IMR-90 (cell line): ENCODE measurements at regions not wholly inside any gene's neighbourhood (a gene's known extent, or its start where the extent isn't known, plus 50 kb on each side); places are given as distances from the start of the nearest gene placed in this dataset.

ENCODE experiments used
- ATAC-seq: fragments of 200-7000 bp; cut with Tn5 transposase; 2 replicates; pipeline ENCODE4 v1.9.1; 2020; ENCODE audit warnings: low read depth, mild to moderate bottlenecking, moderate library complexity
- BruUV-seq: library from RNA; stranded (reverse); fragments of 400-500 nt; replicated peaks from 2 replicates; lab custom pipeline; 2021; lab: Mats Ljungman, UMichigan
- CTCF ChIA-PET: fragments of 300-600 bp; formaldehyde crosslinking; extraction: SDS; loops from one replicate; lab custom pipeline; 2021; ENCODE audit warnings: antibody characterized with exemption; lab: Yijun Ruan, JAX
- POLR2A ChIA-PET: fragments of 300-600 bp; sonication (Branson Sonifier 250); formaldehyde crosslinking; loops from one replicate; lab custom pipeline; 2022; ENCODE audit warnings: antibody characterized with exemption; ENCODE audit not compliant: unreplicated experiment; lab: Charles Lee
- DNase-seq: peaks from one replicate; pipeline ENCODE4 v3.0.0; 2013
- H2AFZ ChIP-seq: replicated peaks from 2 replicates; pipeline ENCODE3; 2013; ENCODE audit warnings: low read length, mild to moderate bottlenecking; ENCODE audit not compliant: poor library complexity
- H2AK5ac ChIP-seq: 2 replicates; pipeline ENCODE4 v1.6.1; 2013; ENCODE audit warnings: low read depth, low read length, inconsistent platforms
- H2AK9ac ChIP-seq: replicated peaks from 2 replicates; pipeline ENCODE3; 2013; ENCODE audit warnings: mild to moderate bottlenecking, low read depth, low read length, moderate library complexity; ENCODE audit not compliant: poor library complexity
- H2BK120ac ChIP-seq: 2 replicates; pipeline ENCODE4 v1.6.1; 2013; ENCODE audit warnings: low read depth, low read length, inconsistent platforms
- H2BK15ac ChIP-seq: 3 replicates; pipeline ENCODE4 v1.6.1; 2013; ENCODE audit warnings: low read depth, low read length, inconsistent platforms
- H2BK20ac ChIP-seq: 2 replicates; pipeline ENCODE4 v1.6.1; 2013; ENCODE audit warnings: low read depth, mild to moderate bottlenecking, inconsistent platforms, low read length, moderate library complexity
- H2BK5ac ChIP-seq: 2 replicates; pipeline ENCODE4 v1.6.1; 2013; ENCODE audit warnings: mild to moderate bottlenecking, low read depth, low read length, inconsistent platforms; ENCODE audit not compliant: poor library complexity, severe bottlenecking
- H3K14ac ChIP-seq: replicated peaks from 2 replicates; pipeline ENCODE4 v1.6.1; 2013; ENCODE audit warnings: low read depth, low read length, inconsistent platforms
- H3K18ac ChIP-seq: 2 replicates; pipeline ENCODE4 v1.6.1; 2013; ENCODE audit warnings: low read depth, low read length, control low read depth
- H3K23ac ChIP-seq: 2 replicates; pipeline ENCODE4 v1.6.1; 2013; ENCODE audit warnings: low read depth, low read length, inconsistent platforms
- H3K27ac ChIP-seq: 2 replicates; pipeline ENCODE4 v1.5.1; 2013; ENCODE audit warnings: mild to moderate bottlenecking, control low read depth, low read length; ENCODE audit not compliant: insufficient read depth
- H3K27me3 ChIP-seq: 2 replicates; pipeline ENCODE4 v1.6.1; 2013; ENCODE audit warnings: low read length; ENCODE audit not compliant: control insufficient read depth, insufficient read depth
- H3K36me3 ChIP-seq: 2 replicates; pipeline ENCODE4 v1.6.1; 2013; ENCODE audit warnings: low read length, mixed read lengths; ENCODE audit not compliant: control insufficient read depth, insufficient read depth
- H3K4ac ChIP-seq: 2 replicates; pipeline ENCODE4 v1.6.1; 2013; ENCODE audit warnings: low read depth, low read length, inconsistent platforms
- H3K4me1 ChIP-seq: 2 replicates; pipeline ENCODE4 v1.6.1; 2013; ENCODE audit warnings: low read length, mixed read lengths; ENCODE audit not compliant: control insufficient read depth, insufficient read depth
- H3K4me2 ChIP-seq: 2 replicates; pipeline ENCODE4 v1.6.1; 2013; ENCODE audit warnings: low read depth, mild to moderate bottlenecking, control low read depth, low read length, moderate library complexity
- H3K4me3 ChIP-seq: 2 replicates; pipeline ENCODE4 v1.5.1; 2013; ENCODE audit warnings: low read depth, mild to moderate bottlenecking, control low read depth, low read length, moderate library complexity; ENCODE audit not compliant: insufficient read depth
- H3K56ac ChIP-seq: 2 replicates; pipeline ENCODE4 v1.6.1; 2013; ENCODE audit warnings: low read length, inconsistent platforms; ENCODE audit not compliant: insufficient read depth; ENCODE audit errors: extremely low read depth
- H3K79me1 ChIP-seq, 2 experiments: 2 replicates each; pipeline ENCODE4 v1.6.1; 2013; ENCODE audit warnings: low read length in 2 of 2, inconsistent platforms in 1 of 2, low read depth in 1 of 2
- H3K9ac ChIP-seq: 2 replicates; pipeline ENCODE4 v1.6.1; 2013; ENCODE audit warnings: low read depth, low read length, control low read depth
- H3K9me1 ChIP-seq: 2 replicates; pipeline ENCODE4 v1.6.1; 2013; ENCODE audit warnings: low read length, inconsistent platforms; ENCODE audit not compliant: insufficient read depth
- H3K9me3 ChIP-seq: 2 replicates; pipeline ENCODE4 v1.6.1; 2013; ENCODE audit warnings: low read length; ENCODE audit not compliant: control insufficient read depth, insufficient read depth
- H4K20me1 ChIP-seq: 2 replicates; pipeline ENCODE4 v1.6.1; 2013; ENCODE audit warnings: low read length, inconsistent platforms; ENCODE audit not compliant: insufficient read depth
- H4K5ac ChIP-seq: 2 replicates; pipeline ENCODE4 v1.6.1; 2013; ENCODE audit warnings: mild to moderate bottlenecking, low read depth, low read length, control low read depth
- H4K8ac ChIP-seq, 2 experiments: 2 replicates each; pipeline ENCODE4 v1.6.1; 2013; ENCODE audit warnings: low read depth in 2 of 2, low read length in 2 of 2, control low read depth in 1 of 2, inconsistent platforms in 1 of 2
- H4K91ac ChIP-seq: 2 replicates; pipeline ENCODE4 v1.6.1; 2013; ENCODE audit warnings: low read depth, low read length, inconsistent platforms; ENCODE audit not compliant: insufficient read depth
- CEBPB ChIP-seq: IDR thresholded peaks from 2 replicates; pipeline ENCODE4 v1.6.1; 2012; ENCODE audit warnings: low read depth, low read length, improper control_type of control experiment
- CTCF ChIP-seq: conservative IDR thresholded peaks from 2 replicates; pipeline ENCODE4 v1.5.1; 2012; ENCODE audit warnings: mild to moderate bottlenecking, low read depth, low read length, improper control_type of control experiment
- FOS ChIP-seq: fragments of 150-350 bp; IDR thresholded peaks from 2 replicates; pipeline ENCODE4 v1.6.1; 2016; ENCODE audit warnings: low read depth, low read length
- MAFK ChIP-seq: IDR thresholded peaks from 2 replicates; pipeline ENCODE4 v1.6.1; 2012; ENCODE audit warnings: low read depth, low read length, improper control_type of control experiment
- NFE2L2 ChIP-seq: fragments of 150-350 bp; IDR thresholded peaks from 2 replicates; pipeline ENCODE4 v1.6.1; 2016; ENCODE audit warnings: low read depth, mild to moderate bottlenecking, low read length
- POLR2A ChIP-seq: IDR thresholded peaks from 2 replicates; pipeline ENCODE4 v1.6.1; 2012; ENCODE audit warnings: mild to moderate bottlenecking, low read depth, low read length
- SMC3 ChIP-seq: fragments of 150-350 bp; IDR thresholded peaks from 2 replicates; pipeline ENCODE4 v1.6.1; 2016; ENCODE audit warnings: low read depth, mild to moderate bottlenecking, antibody characterized with exemption, low read length, moderate library complexity
- USF2 ChIP-seq: fragments of 150-350 bp; IDR thresholded peaks from 2 replicates; pipeline ENCODE4 v1.6.1; 2017; ENCODE audit warnings: mild to moderate bottlenecking, antibody characterized with exemption, low read length, low read depth
- WGBS, 2 experiments: methylation state at CpG; one replicate each; pipeline versions ENCODE4 v1.1.5 to v1.1.7; 2013; ENCODE audit warnings: missing lambda C conversion rate in 2 of 2; ENCODE audit not compliant: insufficient read length in 1 of 2; ENCODE audit errors: extremely low coverage in 2 of 2; 5-methylcytosine and 5-hydroxymethylcytosine counted together
- dilution Hi-C: fragments of 300-500 bp; cut with HindIII; formaldehyde crosslinking; loops from one replicate; pipeline ENCODE4 v1.14.3; 2018; ENCODE audit warnings: low sequenced_read_pairs; ENCODE audit not compliant: unreplicated experiment
- in situ Hi-C: fragments of 300-500 bp; cut with MboI; formaldehyde crosslinking; loops from 3 replicates; pipeline ENCODE4 v1.14.3; 2019; ENCODE audit warnings: low sequenced_read_pairs, inconsistent platforms, mixed read lengths
- intact Hi-C: fragments of 100-400 bp; cut with micrococcal nuclease; formaldehyde crosslinking; loops from 2 replicates; pipeline ENCODE4 v1.10.0; 2022
- TF ChIP-seq, protein P1 (sequence below): fragments of 150-350 bp; IDR thresholded peaks from 2 replicates; pipeline ENCODE4 v1.6.1; 2016; ENCODE audit warnings: low read depth, mild to moderate bottlenecking, low read length, moderate library complexity, borderline replicate concordance

DNA sequence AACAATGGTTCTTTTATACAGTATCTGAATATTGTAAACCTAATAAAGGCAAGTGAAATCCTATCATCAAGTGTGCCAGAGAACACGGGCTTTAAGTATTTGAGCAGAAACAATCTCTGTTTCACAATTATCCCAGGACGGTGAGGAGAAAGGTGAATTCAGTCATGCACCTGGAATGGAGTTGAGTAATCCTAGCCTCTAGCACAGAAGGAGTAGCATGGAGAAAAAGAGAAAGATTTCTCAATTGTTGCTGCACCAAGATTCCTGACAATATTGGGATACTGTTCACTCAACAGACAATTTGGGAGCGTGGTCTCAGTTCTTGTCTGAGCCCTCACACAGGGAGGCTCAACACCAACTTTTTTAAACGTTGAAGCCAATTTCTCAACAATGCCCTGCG, 510.6 kb downstream of the SOX11 start:
- Histone ChIP-seq H3K9ac (no peak overlapping the region), H3K4me1 (no peaks in the 10 kb centered on the region)

More for the DNA sequence above, 510.6 kb downstream of the SOX11 start:
- Histone ChIP-seq H3K56ac (no peak overlapping the region), H3K4me2 (no peak overlapping the region), H4K5ac (no peak overlapping the region), H4K20me1 (no peaks in the 10 kb centered on the region), H3K9me3 (peaks cover 1% of the 10 kb centered on the region; the same call in 1 of the 2 replicates), H3K27ac (no peak overlapping the region), H2BK120ac (no peak overlapping the region), H3K27me3 (no peaks in the 10 kb centered on the region), H2AK9ac (no peak overlapping the region), H4K91ac (no peak overlapping the region), H2BK5ac (no peak overlapping the region), H3K18ac (no peak overlapping the region), H3K4me3 (no peak overlapping the region), H4K8ac (no peak overlapping the region), H3K4ac (no peak overlapping the region), H2AFZ (no peak overlapping the region), H2BK15ac (no peak overlapping the region), H2BK20ac (no peak overlapping the region), H3K23ac (no peak overlapping the region), H3K9me1 (no peaks in the 10 kb centered on the region), H3K79me1 (no peaks in the 10 kb centered on the region), H3K14ac (no peak overlapping the region), H3K36me3 (no peaks in the 10 kb centered on the region), H2AK5ac (no peak overlapping the region)
- ChIA-PET CTCF (no interaction called here), POLR2A (no interaction called here)
- in situ Hi-C loops (no loop called here), intact Hi-C loops (no loop called here), dilution Hi-C loops (no loop called here)
- ATAC-seq (no peak), DNase-seq (no peak)
- TF ChIP-seq MAFK, result no peak
- no peak for TF ChIP-seq USF2
- TF ChIP-seq NFE2L2, result no peak
- TF ChIP-seq CTCF, result no peak
- no peak for TF ChIP-seq FOS
- TF ChIP-seq SMC3, result no peak
- TF ChIP-seq CEBPB, result no peak
- TF ChIP-seq, protein P1, sequence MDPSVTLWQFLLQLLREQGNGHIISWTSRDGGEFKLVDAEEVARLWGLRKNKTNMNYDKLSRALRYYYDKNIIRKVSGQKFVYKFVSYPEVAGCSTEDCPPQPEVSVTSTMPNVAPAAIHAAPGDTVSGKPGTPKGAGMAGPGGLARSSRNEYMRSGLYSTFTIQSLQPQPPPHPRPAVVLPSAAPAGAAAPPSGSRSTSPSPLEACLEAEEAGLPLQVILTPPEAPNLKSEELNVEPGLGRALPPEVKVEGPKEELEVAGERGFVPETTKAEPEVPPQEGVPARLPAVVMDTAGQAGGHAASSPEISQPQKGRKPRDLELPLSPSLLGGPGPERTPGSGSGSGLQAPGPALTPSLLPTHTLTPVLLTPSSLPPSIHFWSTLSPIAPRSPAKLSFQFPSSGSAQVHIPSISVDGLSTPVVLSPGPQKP, result no peak
- TF ChIP-seq POLR2A, result no peak
- WGBS, 2 experiments, result no CpG with 5 or more reads among the region's 5 CpGs
- no TSS peak for BruUV-seq
